SIG-M5 treated with dmso at 0.1 percent for 504 hours (cell line): ENCODE measurements at regions not wholly inside any gene's neighbourhood (a gene's known extent, or its start where the extent isn't known, plus 50 kb on each side); places are given as distances from the start of the nearest gene placed in this dataset.

Source experiments
- DNase-seq: peaks from one replicate; lab custom pipeline; 2025; ENCODE audit not compliant: unreplicated experiment; lab: John Stamatoyannopoulos, UW

- DNase-seq = no peak
Measured at GRCh38 chr12:98329589-98329988, 185.8 kb upstream of the TMPO start.

DNA sequence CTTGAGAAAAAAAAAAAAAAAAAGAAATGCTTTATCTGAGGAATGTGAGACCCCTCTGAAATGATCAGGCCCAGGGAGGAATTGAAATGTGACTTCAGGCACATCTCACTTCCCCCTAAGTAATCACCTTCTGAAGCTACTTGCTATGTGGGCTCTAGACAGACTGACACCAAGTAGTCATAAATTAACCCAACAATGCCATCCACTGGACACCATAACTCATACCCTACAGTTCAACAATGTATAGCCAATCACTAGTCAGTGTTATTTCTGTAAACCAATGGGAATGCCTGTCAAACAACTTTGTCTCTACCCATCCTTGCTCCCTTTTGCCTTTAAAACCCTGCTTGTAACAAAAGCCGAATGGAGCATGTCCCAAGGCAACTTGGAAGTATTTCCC is 182.7 kb upstream of the TMPO start:
- peak; percentile 5 for DNase-seq

DNA sequence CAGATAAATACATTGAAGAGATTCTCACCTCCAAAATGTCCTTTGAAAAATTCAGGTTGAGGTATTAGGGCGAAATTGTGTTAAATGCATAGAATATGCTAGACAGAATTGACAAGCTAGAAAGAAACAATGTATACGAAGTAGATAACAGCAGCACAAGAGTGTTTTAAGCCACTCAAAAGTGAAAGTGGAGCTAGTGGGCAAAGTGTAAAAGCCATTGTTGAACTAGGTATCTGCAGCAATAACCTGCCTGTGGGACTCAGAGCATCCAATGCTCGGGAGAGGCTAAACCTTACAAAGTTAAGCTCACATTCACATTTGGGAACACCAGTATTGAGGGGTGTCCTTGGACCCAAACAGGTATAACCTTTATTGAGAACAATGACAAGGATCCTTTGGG is 180.6 kb upstream of the TMPO start:
- no peak for DNase-seq

DNA sequence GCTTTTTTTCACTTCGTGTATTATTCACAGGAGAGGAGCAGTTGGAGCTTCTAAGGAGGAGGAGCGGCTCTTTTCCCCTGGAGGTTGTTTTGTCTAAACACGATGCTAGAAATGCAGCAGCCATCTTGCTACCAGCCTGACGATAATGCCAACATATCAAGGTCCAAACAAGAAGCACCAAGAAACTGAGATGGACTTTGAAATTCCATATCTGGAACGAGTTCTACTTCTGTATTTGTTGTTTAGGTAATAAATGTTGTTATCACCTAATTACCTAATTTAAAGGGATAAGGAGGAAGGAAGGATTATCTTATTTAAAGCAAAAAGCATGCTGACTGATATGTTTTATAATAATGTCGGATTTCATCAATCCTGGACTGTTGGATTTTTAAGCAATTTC is 174.4 kb upstream of the TMPO start:
- no peak for DNase-seq

DNA sequence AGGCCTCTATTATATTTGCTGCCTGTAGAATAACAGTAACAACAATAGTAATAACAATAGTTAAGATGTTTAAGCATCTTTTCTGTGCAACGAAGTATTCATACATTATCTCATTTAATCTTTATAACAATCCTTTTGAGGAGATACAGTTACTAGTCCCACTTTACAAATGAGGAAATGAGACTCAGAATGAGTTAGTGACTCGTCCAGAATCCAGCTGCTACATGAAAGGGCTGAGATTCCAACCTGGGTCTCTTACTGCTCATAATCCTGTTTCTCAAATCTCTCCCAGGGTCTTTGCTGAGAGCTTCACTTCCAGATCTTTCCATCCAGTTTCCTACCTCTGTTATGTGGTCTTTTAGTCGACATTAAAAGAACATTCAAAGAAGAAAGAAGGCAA is 173.7 kb upstream of the TMPO start:
- no peak for DNase-seq

- DNase-seq = no peak
Measured at GRCh38 chr12:98343002-98343567, 172.3 kb upstream of the TMPO start.

DNA sequence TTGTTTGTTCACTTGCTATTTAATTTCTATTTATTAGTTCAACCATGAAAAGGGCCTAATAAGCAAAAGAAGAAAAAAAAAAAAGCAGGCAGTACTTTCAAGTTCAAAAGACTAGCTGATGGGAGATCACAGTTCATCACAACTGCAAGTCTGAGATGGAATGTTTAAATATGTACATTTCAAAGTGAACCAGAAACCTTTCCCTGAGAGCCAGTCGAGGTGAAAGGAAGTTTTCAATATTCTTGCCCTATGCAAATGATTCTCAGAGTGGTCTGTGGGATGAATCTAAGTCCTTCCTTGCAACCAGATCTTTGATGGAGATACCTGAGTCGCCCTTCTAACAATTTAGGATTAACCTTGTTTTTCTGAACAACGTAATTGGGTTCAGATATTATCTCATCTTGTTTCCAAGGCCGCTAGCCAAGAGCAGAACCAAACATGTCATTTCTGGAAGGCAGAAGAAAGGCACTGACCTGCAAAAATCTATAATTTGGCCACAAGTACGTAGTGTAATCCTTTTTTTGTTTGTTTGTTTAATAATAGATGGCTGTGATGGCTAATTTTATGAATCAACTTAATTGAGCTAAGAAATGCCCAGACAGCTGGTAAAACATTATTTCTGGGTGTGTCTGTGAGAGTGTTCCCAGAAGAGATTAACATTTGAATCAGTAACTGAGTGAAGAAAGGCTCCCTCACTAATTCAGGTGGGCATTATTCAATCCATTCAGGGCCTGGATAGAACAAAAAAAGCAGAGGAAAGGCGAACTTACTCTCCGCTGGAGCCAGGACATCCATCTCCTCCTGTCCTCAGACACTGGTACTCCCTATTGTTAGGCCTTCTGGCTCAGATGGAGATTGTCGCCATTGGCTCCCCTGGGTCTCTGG is 171.1 kb upstream of the TMPO start:
- DNase-seq = no peak

- no peak for DNase-seq
Measured at GRCh38 chr12:98345308-98345876, 170.0 kb upstream of the TMPO start.

DNA sequence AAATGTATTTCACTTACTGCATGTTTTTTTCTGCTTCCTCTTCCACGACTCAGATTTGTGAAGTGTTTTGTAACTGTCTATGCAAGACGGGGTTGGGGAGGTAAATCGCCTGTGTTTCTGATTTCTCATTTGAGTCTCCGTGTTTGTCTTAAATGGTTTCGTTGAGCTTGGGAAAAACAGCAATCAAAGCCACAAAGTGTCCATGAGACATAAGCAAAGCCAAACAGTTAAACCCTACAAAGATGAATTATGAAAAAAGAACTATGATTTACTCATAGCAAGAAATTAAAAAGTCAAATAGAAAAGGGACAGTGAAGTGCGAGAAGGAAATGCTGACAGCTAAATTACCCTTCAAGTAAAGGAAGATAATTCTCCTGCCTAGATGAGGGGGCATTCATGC is 164.3 kb upstream of the TMPO start:
- DNase-seq = no peak

- no peak for DNase-seq
Measured at GRCh38 chr12:98351784-98352183, 163.6 kb upstream of the TMPO start.

- no peak for DNase-seq
Measured at GRCh38 chr12:98352218-98352811, 163.1 kb upstream of the TMPO start.

DNA sequence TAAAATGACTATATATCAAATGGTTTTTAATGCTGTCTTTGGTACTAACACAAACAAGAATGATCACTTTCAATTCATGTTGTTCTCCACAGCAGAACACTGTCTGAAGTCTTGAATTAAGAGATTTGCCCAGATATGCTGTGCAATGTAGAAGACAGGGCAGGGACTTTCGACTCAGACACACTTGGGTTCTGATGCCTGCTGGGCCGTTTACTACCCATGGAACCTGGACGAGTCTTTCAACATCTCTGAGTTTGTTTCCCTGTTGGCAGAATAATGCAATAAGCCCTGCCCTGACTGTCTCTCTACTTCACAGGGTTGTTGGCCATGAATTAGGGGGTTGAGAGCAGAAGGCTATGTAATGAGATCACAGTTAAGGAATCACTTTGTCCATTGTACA is 162.6 kb upstream of the TMPO start:
- DNase-seq = no peak

GRCh38 chr12:98354520-98355035 is 160.8 kb upstream of the TMPO start:
- no peak for DNase-seq

- no peak for DNase-seq
Measured at GRCh38 chr12:98355322-98355721, 160.1 kb upstream of the TMPO start.

- DNase-seq = no peak
Measured at GRCh38 chr12:98355933-98356332, 159.5 kb upstream of the TMPO start.

DNA sequence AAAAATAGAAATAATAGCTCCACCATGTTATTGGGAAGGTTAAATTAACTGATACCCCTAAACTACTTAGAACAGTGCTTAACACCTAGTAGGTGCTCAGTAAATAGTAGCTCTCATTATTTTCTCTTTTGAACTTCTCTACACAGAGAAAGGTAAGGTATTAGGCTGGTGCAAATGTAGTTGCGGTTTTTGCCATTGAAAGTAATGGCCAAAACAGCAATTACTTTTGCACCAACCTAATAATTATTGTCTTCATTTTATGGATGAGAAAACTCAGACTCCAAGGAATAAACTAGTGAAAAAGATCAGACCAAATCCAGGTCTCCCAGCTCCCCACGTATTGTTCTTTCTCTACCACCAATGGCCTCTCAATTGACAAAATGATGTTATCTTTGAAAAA is 157.2 kb upstream of the TMPO start:
- DNase-seq = no peak

DNA sequence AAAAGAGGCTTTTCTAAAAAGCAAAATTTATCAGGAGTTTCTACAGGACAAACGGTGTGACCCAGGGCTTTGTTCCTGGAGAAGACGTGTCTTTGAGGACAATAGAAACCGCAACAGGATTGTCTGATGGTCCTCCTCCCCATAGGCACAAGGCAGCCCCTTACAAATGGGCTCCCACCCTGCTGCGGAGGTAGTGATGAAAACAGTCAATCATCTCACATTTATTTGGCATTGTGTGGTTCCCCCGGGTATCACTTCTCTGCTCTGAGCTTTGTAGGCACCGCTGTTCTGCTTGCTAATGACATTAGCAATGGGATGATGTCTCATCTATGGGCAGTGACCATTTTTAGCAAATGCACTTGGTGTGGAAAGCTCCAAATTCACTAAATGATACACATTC is 155.5 kb upstream of the TMPO start:
- no peak for DNase-seq

- DNase-seq = no peak
Measured at GRCh38 chr12:98360401-98360800, 155.0 kb upstream of the TMPO start.

- no peak for DNase-seq
Measured at GRCh38 chr12:98369581-98369980, 145.8 kb upstream of the TMPO start.

GRCh38 chr12:98370976-98371375 is 144.4 kb upstream of the TMPO start:
- no peak for DNase-seq

DNA sequence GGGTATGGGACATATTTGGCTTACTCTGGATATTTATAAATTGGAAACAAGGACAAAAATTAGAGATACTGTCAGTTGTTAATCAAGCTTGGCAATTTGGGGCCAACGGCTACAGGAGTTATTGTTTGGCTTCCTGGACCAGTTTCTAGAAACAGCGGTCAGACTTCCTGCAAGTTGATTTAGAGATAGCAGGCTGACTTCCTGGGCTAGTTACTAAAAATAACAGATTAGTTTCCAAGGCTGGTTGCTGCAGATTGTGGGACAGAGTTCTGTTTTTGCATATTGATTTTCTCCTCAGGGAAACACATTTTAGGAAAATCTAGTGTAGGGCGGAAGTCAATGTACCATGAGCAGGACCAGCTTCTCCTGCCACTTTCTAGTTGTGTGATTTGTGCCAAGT is 144.0 kb upstream of the TMPO start:
- DNase-seq = no peak
